ENCODE measurements at regions not wholly inside any gene's neighbourhood (a gene's known extent, or its start where the extent isn't known, plus 50 kb on each side); places are given as distances from the start of the nearest gene placed in this dataset.

DNA sequence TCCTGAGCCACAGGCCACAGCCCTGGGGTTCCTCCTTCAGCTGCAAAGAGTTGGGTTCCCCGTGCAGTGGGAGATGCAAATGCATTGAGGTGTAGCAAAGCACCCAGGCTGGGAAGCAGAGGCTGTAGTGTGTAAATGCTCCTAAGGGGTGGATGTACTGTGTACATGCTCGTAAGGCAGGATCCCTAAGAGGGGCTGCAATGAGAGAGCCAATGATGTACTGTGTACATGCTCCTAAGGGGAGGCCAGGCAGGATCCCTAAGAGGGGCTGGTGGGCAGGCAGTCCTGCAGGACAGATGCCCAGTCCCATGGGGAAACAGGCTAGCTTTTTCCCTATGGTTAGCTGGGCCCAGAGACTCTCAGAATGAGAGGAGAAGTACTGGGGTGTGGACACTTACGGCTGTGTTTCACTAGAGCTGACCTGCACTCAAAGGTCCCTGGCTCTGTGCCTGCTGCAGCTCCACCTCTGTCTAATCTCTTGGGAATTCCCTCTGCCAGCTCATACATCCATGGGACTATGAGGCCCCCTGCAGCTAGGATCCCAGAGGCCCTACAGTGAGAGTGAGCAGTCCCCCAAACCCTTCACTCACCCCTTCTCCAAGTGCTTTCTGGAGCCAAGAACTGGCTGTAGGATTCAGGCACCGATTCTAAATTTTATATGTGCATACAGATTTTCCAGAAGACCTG is 261.9 kb upstream of the LUZP2 start:
- Histone ChIP-seq H3K27ac (replicated peaks) (no peak overlapping the region), H3K27me3 (ENCODE audit: low read depth) (no peaks in the 10 kb centered on the region), H3K4me3 (no peak overlapping the region), H3K36me3 (no peaks in the 10 kb centered on the region), H3K4me1 (no peaks in the 10 kb centered on the region), H3K9me3 (replicated peaks) (no peaks in the 10 kb centered on the region)
- intact Hi-C loops (cut with micrococcal nuclease), result no loop called here
- DNase-seq, result no peak
- TF ChIP-seq, protein P1, sequence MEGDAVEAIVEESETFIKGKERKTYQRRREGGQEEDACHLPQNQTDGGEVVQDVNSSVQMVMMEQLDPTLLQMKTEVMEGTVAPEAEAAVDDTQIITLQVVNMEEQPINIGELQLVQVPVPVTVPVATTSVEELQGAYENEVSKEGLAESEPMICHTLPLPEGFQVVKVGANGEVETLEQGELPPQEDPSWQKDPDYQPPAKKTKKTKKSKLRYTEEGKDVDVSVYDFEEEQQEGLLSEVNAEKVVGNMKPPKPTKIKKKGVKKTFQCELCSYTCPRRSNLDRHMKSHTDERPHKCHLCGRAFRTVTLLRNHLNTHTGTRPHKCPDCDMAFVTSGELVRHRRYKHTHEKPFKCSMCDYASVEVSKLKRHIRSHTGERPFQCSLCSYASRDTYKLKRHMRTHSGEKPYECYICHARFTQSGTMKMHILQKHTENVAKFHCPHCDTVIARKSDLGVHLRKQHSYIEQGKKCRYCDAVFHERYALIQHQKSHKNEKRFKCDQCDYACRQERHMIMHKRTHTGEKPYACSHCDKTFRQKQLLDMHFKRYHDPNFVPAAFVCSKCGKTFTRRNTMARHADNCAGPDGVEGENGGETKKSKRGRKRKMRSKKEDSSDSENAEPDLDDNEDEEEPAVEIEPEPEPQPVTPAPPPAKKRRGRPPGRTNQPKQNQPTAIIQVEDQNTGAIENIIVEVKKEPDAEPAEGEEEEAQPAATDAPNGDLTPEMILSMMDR (IDR thresholded peaks at IDR 0.05; ENCODE audit: borderline replicate concordance), result no peak

DNA sequence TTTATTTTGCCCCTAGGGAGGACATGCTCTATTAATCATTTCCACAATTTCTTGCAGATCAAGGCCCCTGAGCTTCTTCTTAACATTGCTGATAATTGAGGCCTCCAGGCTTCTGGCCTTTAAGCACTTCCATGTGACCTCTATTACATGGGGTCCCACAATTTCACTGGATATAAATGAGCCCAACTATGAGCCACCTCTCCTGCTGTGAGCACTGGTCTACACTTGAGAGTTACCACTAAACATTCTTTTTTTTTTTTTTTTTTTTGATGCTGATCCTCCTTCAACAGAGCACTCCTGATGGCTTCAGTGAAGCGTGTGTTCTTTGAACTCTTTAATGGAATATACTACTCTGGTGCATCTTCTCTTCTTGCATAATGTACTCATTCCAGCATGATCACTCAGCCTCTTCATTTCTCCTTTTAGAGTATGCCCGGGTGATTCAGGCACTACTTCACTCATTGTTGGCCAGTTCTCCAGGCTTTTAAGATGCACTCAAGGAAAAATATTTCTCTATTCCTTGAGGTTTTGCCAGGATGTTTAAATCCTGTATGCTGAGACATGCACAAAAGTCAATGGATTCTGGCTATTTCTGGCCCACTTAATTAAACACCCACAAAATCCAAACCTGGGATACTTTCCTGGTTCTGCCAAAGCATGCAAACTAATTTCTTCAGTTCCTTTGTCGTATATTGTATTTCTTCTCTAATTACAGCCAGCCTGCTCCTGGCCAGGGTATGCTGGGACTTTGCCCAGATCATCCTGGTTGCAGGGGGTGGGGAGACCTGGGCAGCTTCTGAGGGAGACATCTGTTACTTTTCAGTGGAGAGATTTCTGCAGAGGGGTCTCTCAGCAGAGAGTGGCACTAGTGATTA is 257.8 kb upstream of the LUZP2 start:
- H3K9me3 ChIP-seq (replicated peaks), result no peaks in the 10 kb centered on the region
- no peaks in the 10 kb centered on the region for H3K27me3 ChIP-seq (ENCODE audit: low read depth)
- no peaks in the 10 kb centered on the region for H3K36me3 ChIP-seq
- no peaks in the 10 kb centered on the region for H3K4me1 ChIP-seq
- intact Hi-C loops (cut with micrococcal nuclease), result no loop called here
- TF ChIP-seq, protein P1 (IDR thresholded peaks at IDR 0.05; ENCODE audit: borderline replicate concordance), result no peak
- H3K27ac ChIP-seq (replicated peaks), result no peak overlapping the region
- H3K4me3 ChIP-seq, result no peak overlapping the region
- DNase-seq, result no peak

DNA sequence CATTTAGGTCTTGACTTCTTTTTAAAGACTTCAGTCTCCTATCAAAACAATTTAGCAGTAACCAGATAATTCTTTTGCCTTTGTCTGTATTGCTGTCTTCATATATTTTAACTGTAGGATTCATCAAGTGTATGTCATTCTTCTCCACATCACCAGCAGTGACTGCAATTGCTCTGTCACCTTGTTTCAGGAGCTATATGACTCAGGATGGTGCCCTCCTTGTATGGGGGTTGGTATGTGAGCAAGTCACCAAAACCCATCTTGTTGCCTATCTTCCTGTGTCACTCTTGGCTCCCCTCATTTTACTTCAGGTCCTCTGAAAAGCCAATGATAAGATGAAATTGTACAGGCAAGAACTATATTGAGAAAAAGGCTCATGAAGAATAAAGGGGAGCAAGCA is 256.9 kb upstream of the LUZP2 start:
- Histone ChIP-seq H3K36me3 (no peaks in the 10 kb centered on the region), H3K4me3 (no peak overlapping the region), H3K4me1 (no peaks in the 10 kb centered on the region), H3K9me3 (replicated peaks) (no peaks in the 10 kb centered on the region), H3K27ac (replicated peaks) (no peak overlapping the region), H3K27me3 (ENCODE audit: low read depth) (no peaks in the 10 kb centered on the region)
- DNase-seq, result no peak
- intact Hi-C loops (cut with micrococcal nuclease), result no loop called here
- TF ChIP-seq, protein P1 (IDR thresholded peaks at IDR 0.05; ENCODE audit: borderline replicate concordance), result no peak

DNA sequence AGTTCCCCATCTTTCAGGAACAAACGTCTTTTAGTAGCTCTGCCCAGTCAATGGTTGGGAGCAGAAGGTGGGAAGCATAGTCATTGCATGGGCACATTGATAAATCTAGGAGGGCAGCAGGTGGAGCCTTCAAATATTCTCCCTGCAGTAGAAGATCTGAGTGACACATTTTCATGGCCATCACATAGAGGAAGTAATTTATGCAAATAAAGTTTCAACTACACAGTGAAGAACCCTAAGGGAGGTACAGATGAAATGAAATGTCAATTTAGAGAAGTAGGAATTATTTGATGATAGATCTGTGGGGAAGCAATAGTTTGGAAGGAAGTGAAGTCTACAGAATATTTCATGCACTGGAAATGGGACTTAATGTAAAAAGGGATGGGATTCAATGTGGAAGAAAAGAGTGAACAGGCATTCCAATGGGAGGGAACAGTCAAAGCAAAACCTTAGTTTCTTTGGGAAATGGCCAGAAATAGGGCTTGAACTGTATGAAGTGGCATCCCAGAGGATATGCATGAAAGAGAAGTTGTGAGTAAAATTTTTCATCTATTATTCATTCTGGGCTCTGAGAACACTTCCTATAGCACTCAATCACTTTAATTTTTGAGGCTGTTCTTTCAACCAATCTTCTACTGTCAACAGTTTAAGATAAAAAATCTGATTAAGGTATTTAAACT is 256.2 kb upstream of the LUZP2 start:
- H3K4me3 ChIP-seq, result no peak overlapping the region
- H3K27ac ChIP-seq (replicated peaks), result no peak overlapping the region
- no peaks in the 10 kb centered on the region for H3K4me1 ChIP-seq
- no peaks in the 10 kb centered on the region for H3K36me3 ChIP-seq
- TF ChIP-seq, protein P1 (IDR thresholded peaks at IDR 0.05; ENCODE audit: borderline replicate concordance), result no peak
- no peaks in the 10 kb centered on the region for H3K9me3 ChIP-seq (replicated peaks)
- no peak for DNase-seq
- H3K27me3 ChIP-seq (ENCODE audit: low read depth), result no peaks in the 10 kb centered on the region
- intact Hi-C loops (cut with micrococcal nuclease), result no loop called here

- Histone ChIP-seq H3K4me3 (no peak overlapping the region), H3K36me3 (no peaks in the 10 kb centered on the region), H3K4me1 (no peaks in the 10 kb centered on the region), H3K27me3 (ENCODE audit: low read depth) (no peaks in the 10 kb centered on the region), H3K27ac (replicated peaks) (no peak overlapping the region), H3K9me3 (replicated peaks) (no peaks in the 10 kb centered on the region)
- no peak for DNase-seq
- intact Hi-C loops (cut with micrococcal nuclease), result no loop called here
- TF ChIP-seq, protein P1 (IDR thresholded peaks at IDR 0.05; ENCODE audit: borderline replicate concordance), result no peak
Measured at GRCh38 chr11:24246715-24247114, 250.1 kb upstream of the LUZP2 start.
